ENCODE measurements at regions not wholly inside any gene's neighbourhood (a gene's known extent, or its start where the extent isn't known, plus 50 kb on each side); places are given as distances from the start of the nearest gene placed in this dataset.

DNA sequence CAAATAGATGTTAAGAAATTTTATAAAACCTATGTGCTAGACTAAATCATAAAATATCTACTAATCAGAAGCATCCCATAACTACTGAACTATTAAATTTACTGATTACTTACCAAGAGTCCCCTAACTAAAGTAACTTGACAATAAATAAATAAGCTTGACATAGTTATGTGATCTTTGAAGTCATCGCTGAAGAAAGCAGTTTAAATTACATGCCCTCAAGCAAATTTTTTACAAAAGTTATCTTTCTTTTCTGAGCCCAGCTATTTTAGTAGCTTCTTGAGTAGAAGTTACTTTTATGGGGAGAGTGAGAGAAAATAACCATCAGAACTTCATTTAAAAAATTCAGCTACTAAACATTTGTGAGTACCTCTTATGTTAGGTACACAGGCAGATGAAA lies 150.9 kb upstream of the FAM241A start:
- Mint-ChIP-seq H3K27me3 (ENCODE audit: low read depth) (no peaks in the 10 kb centered on the region), H3K4me1 (ENCODE audit: low read depth) (no peaks in the 10 kb centered on the region), H3K9me3 (no peaks in the 10 kb centered on the region), H3K36me3 (ENCODE audit: low read depth) (no peaks in the 10 kb centered on the region), H3K27ac (no peak overlapping the region), H3K4me3 (no peak overlapping the region)
- DNase-seq (ENCODE audit: low spot score) = no peak

DNA sequence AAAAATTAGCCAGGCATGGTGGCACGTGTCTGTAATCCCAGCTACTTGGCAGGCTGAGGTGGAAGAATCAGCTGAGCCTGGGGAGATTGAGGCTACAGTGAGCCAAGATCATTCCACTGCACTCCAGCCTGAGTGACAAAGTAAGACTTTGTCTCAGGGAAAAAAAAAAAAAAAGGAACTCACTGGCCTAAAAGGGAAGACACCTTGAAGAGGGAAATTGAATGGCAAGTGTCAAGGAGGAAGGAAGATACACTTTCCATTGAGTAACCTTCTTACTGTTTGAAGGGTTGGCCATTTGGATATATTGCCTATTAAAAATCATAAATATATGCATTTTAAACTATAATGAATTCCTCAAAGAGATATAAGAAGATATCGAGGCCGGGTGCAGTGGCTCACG lies 147.5 kb upstream of the FAM241A start:
- no peaks in the 10 kb centered on the region for H3K9me3 Mint-ChIP-seq
- no peaks in the 10 kb centered on the region for H3K27me3 Mint-ChIP-seq (ENCODE audit: low read depth)
- H3K4me3 Mint-ChIP-seq = no peak overlapping the region
- H3K36me3 Mint-ChIP-seq (ENCODE audit: low read depth) = no peaks in the 10 kb centered on the region
- no peak overlapping the region for H3K27ac Mint-ChIP-seq
- DNase-seq (ENCODE audit: low spot score) = no peak
- no peaks in the 10 kb centered on the region for H3K4me1 Mint-ChIP-seq (ENCODE audit: low read depth)

DNA sequence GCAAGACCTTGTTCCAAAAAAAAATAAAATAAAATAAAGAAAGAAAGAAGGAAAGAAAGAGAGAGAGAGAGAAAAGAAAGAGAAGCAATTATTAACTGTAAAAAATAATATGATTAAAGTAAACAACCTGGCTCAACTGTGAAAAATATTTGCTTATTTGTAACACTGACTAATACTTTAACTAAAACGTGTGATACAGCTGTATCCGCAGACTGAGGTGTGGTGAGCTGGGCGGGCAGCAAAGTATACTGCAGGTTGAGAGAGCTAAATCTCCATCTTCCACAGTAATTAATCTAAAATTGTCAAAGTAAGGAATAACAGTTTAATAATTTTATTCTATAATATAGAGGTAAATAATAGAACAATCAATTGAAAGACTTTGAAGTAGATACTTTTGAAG lies 145.5 kb upstream of the FAM241A start:
- no peak for DNase-seq (ENCODE audit: low spot score)
- no peak overlapping the region for H3K27ac Mint-ChIP-seq
- no peak overlapping the region for H3K4me3 Mint-ChIP-seq
- no peaks in the 10 kb centered on the region for H3K36me3 Mint-ChIP-seq (ENCODE audit: low read depth)
- H3K4me1 Mint-ChIP-seq (ENCODE audit: low read depth) = no peaks in the 10 kb centered on the region
- H3K9me3 Mint-ChIP-seq = no peaks in the 10 kb centered on the region
- H3K27me3 Mint-ChIP-seq (ENCODE audit: low read depth) = no peaks in the 10 kb centered on the region

DNA sequence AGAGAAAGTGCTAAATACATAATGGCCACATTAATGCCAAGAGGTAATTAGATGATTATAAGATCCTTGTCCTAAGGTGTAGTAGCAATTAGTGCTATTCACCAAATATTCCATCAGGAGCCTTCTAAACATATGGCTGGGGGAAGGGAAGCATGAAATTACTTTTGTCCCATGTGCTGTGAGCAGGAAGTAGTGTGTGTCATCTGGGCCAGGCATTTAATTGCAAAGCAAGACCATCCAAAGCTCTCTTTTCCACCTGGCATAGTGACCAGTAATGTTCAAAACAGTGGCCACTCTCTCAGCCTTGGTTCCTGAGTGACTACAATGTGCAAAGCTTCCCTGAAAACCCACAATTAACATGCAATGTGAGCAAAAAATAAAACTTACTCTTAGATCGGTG lies 144.2 kb upstream of the FAM241A start:
- no peaks in the 10 kb centered on the region for H3K27me3 Mint-ChIP-seq (ENCODE audit: low read depth)
- no peak for DNase-seq (ENCODE audit: low spot score)
- no peaks in the 10 kb centered on the region for H3K36me3 Mint-ChIP-seq (ENCODE audit: low read depth)
- no peak overlapping the region for H3K4me3 Mint-ChIP-seq
- no peak overlapping the region for H3K27ac Mint-ChIP-seq
- no peaks in the 10 kb centered on the region for H3K4me1 Mint-ChIP-seq (ENCODE audit: low read depth)
- no peaks in the 10 kb centered on the region for H3K9me3 Mint-ChIP-seq

DNA sequence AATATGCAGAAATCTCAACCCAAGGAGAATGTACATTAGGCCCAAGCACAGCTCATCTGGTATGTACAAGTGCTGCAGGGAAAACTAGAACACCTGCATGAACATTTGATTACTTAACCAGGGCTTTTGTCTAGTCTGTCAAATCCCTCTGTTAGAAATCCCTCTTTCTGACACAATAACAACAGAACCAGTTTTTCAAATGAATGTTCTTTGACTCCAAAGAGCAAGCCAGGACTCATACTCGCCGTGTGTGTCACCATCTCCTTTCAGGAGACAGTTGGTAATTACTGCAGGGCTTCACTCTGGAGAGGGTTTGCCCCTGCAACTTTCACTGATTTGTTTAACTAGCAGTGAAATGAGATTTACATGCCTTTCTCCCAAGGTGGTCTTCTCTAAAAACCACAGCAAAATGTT lies 143.0 kb upstream of the FAM241A start:
- H3K4me3 Mint-ChIP-seq = no peak overlapping the region
- no peaks in the 10 kb centered on the region for H3K9me3 Mint-ChIP-seq
- H3K27ac Mint-ChIP-seq = no peak overlapping the region
- DNase-seq (ENCODE audit: low spot score) = no peak
- H3K27me3 Mint-ChIP-seq (ENCODE audit: low read depth) = no peaks in the 10 kb centered on the region
- H3K4me1 Mint-ChIP-seq (ENCODE audit: low read depth) = no peaks in the 10 kb centered on the region
- H3K36me3 Mint-ChIP-seq (ENCODE audit: low read depth) = no peaks in the 10 kb centered on the region

DNA sequence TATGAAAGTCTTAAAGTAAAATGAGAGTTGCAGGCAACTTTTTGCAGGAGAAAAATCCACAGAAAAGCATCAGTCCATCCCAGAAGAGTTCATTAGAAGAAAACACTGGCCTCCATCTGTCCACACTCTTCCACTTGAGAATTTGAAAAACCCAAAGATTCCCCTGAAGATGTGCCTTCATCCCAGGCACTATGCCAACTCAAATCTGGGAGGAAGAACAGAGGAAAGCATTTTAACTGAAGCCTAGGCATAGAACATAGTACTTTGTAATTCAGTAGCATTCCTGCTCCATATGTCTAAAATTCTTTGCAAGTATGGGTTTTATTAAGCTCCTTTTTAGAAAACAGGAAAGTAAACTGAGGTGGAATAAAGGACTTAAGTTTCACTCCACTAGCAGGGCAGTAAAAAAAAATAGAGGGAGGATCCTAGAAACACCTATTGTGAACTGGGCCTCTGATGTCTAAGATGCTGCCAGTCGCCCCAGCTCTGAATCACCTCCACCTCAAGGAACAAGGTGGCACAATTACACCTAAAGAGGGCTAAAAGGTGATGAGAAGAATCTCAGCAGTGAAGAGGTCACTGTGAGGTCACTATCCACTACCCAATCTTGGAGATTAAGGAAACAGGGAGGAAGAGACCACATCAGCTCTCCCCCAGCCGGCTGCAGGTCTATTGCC lies 141.9 kb upstream of the FAM241A start:
- no peaks in the 10 kb centered on the region for H3K9me3 Mint-ChIP-seq

DNA sequence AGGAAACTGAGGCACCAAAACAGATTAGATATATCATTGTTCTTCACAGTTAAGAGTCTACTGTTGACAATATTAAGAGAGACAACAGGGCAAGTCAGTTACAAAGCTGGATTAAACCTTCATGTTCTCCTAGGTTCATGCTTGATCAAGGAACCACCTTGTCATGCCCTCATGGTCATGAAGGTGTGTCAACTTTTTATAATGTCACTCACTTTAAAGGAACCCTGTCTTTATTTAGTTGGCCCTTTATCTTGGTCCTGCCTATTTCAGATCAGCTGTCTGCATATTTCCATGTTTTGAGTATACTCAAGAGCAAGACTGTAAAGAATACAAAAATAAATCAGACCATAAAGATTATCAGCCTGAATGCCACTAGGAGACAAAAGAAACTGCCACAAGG lies 140.2 kb upstream of the FAM241A start:
- peaks cover 2% of the 10 kb centered on the region for H3K27me3 Mint-ChIP-seq (ENCODE audit: low read depth)
- no peak overlapping the region for H3K4me3 Mint-ChIP-seq
- H3K4me1 Mint-ChIP-seq (ENCODE audit: low read depth) = no peaks in the 10 kb centered on the region
- no peak for DNase-seq (ENCODE audit: low spot score)
- H3K36me3 Mint-ChIP-seq (ENCODE audit: low read depth) = no peaks in the 10 kb centered on the region
- H3K27ac Mint-ChIP-seq = no peak overlapping the region
- no peaks in the 10 kb centered on the region for H3K9me3 Mint-ChIP-seq

More for the DNA sequence above, 141.9 kb upstream of the FAM241A start:
- Mint-ChIP-seq H3K27me3 (ENCODE audit: low read depth) (peaks cover 2% of the 10 kb centered on the region), H3K36me3 (ENCODE audit: low read depth) (no peaks in the 10 kb centered on the region), H3K27ac (no peak overlapping the region), H3K4me3 (no peak overlapping the region), H3K4me1 (ENCODE audit: low read depth) (no peaks in the 10 kb centered on the region)
- no peak for DNase-seq (ENCODE audit: low spot score)

DNA sequence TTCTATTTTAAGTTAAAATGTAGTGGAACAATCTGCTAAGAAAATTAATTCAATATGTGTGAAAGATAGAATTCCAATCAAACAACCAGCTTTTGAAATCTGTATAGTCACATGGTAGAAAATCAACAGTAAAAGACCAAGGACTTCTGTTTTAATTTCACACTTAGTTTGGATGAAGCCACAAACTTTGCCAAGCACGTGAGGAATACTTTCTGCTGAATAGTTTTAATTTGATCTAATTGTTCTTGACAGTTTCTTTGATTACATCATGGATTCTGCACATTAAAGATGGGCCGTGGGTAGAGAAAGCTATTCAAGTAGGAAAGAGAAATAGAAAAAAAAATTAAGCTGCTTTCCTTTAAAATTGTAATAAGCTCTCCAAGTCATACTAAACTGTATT lies 137.9 kb upstream of the FAM241A start:
- H3K36me3 Mint-ChIP-seq (ENCODE audit: low read depth) = no peaks in the 10 kb centered on the region
- no peaks in the 10 kb centered on the region for H3K4me1 Mint-ChIP-seq (ENCODE audit: low read depth)
- H3K27ac Mint-ChIP-seq = no peak overlapping the region
- no peak overlapping the region for H3K4me3 Mint-ChIP-seq
- H3K27me3 Mint-ChIP-seq (ENCODE audit: low read depth) = peaks cover 2% of the 10 kb centered on the region
- H3K9me3 Mint-ChIP-seq = no peaks in the 10 kb centered on the region
- no peak for DNase-seq (ENCODE audit: low spot score)

DNA sequence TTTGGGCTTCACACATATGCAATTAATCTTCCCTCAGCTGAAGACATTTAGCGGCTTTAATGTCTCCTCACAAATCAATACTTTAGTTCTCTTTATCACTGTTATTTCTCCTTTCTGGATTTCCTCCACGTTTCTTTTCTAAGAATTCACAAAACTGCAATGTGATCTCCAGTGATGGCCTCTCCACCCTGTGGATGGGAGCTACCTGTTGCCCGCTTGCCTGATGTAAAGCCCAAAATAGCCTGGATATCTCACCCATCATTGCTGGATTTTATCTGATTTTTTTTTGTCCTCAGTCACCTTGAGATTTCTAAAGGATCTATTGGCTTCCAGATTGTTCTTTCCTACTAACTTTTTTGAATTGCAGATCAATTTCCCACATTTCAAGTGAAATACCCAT lies 129.3 kb upstream of the FAM241A start:
- Mint-ChIP-seq H3K9me3 (no peaks in the 10 kb centered on the region), H3K27ac (no peak overlapping the region), H3K4me3 (no peak overlapping the region), H3K36me3 (ENCODE audit: low read depth) (no peaks in the 10 kb centered on the region), H3K27me3 (ENCODE audit: low read depth) (peaks cover 3% of the 10 kb centered on the region), H3K4me1 (ENCODE audit: low read depth) (no peaks in the 10 kb centered on the region)
- no peak for DNase-seq (ENCODE audit: low spot score)

DNA sequence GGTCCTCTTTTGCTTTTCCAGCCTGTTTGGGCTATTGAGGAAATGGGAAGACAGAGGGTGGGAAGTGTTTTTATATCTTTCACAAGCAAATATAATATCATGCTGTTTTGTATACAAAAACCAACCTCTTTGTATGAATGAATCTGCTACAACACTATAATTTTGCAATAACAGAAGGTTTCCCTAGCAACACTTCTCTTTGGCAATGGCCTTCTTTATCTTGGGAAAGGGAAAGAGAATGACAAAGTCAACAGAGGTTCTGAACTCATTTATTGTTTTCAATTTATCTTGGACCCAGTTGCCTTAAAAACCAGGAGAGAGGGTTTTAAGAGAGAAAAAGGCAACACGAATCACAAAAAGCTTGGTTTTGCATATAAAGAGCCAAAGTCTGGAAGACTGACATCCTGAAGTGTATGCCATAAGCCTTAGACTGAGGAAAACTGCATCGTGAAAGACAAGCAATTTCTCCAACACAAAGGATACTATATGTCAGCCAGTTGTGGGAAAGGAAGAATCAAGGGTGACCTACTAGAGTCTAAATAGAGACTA lies 121.8 kb upstream of the FAM241A start:
- DNase-seq (ENCODE audit: low spot score) = no peak
- no peaks in the 10 kb centered on the region for H3K4me1 Mint-ChIP-seq (ENCODE audit: low read depth)
- no peak overlapping the region for H3K27ac Mint-ChIP-seq
- H3K36me3 Mint-ChIP-seq (ENCODE audit: low read depth) = no peaks in the 10 kb centered on the region
- H3K27me3 Mint-ChIP-seq (ENCODE audit: low read depth) = peaks cover 3% of the 10 kb centered on the region
- H3K4me3 Mint-ChIP-seq = no peak overlapping the region
- no peaks in the 10 kb centered on the region for H3K9me3 Mint-ChIP-seq

DNA sequence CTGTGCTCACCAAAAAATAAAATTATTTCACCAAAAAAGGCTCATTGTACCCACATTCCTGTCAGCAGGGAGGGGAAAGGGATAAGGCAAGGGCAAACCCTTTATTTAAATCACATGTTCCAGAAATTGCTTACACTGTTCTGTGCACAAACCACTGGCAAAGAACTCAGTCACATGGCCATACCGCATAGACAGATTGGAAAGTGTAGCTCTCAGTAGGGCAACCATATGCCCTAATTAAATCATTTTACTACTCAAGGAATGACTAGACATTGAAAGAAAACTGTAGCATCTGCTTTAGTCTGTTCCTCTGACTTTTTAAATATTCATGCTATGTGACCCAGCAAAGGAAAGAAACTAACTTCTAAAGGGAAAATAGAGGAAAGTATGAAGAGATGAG lies 119.2 kb upstream of the FAM241A start:
- Mint-ChIP-seq H3K4me1 (ENCODE audit: low read depth) (no peaks in the 10 kb centered on the region), H3K27me3 (ENCODE audit: low read depth) (peaks cover 3% of the 10 kb centered on the region), H3K27ac (no peak overlapping the region), H3K9me3 (no peaks in the 10 kb centered on the region), H3K36me3 (ENCODE audit: low read depth) (no peaks in the 10 kb centered on the region), H3K4me3 (no peak overlapping the region)
- no peak for DNase-seq (ENCODE audit: low spot score)

DNA sequence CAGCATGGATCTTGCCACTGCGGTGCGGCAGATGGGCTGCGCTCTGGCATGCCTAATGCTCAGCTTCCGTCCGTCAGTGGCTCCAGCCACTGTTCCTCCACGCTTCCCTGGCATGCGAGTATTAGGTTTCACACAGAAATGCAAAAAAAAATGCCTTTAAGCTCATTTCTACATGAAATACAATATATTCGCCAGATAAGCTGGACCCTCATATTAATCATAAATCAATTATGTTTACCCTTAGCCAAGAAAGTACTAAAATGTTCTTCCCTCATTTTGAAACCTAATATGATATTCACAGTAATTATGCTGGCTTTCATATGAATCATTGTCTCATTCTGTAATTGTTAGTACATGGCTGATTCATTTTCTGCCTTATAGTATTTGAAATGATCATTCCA lies 115.5 kb upstream of the FAM241A start:
- Mint-ChIP-seq H3K36me3 (ENCODE audit: low read depth) (no peaks in the 10 kb centered on the region), H3K4me1 (ENCODE audit: low read depth) (no peaks in the 10 kb centered on the region), H3K27me3 (ENCODE audit: low read depth) (peaks cover 7% of the 10 kb centered on the region), H3K4me3 (no peak overlapping the region), H3K9me3 (no peaks in the 10 kb centered on the region), H3K27ac (no peak overlapping the region)
- no peak for DNase-seq (ENCODE audit: low spot score)

DNA sequence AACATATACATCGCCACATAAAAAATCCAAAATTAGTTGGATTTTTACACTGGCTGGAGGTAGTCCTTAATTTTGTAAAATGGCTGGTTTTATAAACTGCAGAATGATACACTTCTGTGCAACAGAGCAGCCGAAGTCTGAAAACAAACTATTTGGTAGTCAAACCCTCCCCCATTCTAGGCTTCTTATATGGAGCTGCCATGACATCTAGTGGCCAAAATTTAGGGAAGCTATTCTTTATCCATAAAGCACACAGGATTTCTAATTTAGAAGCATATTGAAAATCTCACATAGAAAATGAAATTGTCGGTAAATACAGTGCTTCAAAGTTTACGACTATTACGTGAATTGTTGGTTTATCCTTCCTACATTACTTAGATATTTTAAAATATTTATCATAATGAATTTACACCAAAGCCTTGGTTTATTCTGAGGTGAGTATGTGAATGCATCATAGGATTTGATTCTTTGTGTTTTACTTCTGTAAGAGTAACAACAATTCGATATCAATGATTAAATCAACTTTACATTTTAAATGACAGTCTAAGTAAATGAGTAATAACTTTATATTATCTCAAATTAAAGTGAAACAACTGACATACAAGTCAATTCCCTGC lies 113.4 kb upstream of the FAM241A start:
- no peak for DNase-seq (ENCODE audit: low spot score)
- Mint-ChIP-seq H3K4me3 (no peak overlapping the region), H3K36me3 (ENCODE audit: low read depth) (no peaks in the 10 kb centered on the region), H3K27me3 (ENCODE audit: low read depth) (peaks cover 7% of the 10 kb centered on the region), H3K9me3 (no peaks in the 10 kb centered on the region), H3K27ac (no peak overlapping the region), H3K4me1 (ENCODE audit: low read depth) (no peaks in the 10 kb centered on the region)

DNA sequence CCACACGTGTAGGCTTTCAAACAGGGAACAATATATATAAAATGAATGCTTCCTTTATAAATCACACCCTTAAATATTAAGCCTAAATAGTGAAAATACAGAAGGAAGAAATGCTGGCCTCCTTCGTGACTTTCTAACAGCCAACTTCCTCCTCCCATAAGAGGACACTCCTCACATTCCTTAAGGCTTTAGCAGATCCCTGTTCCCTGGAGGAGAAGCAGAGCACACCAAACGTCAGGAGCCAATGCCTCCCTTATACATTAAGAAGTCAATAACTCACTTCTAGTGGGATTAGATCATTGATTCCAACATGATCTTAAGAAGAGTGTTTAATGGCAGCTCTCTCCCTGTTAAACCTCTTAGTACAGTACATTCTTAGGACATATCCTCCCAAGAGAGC lies 108.4 kb upstream of the FAM241A start:
- H3K4me1 Mint-ChIP-seq (ENCODE audit: low read depth) = no peaks in the 10 kb centered on the region
- no peaks in the 10 kb centered on the region for H3K9me3 Mint-ChIP-seq
- H3K27ac Mint-ChIP-seq = no peak overlapping the region
- DNase-seq (ENCODE audit: low spot score) = no peak
- H3K27me3 Mint-ChIP-seq (ENCODE audit: low read depth) = peaks cover 4% of the 10 kb centered on the region
- H3K36me3 Mint-ChIP-seq (ENCODE audit: low read depth) = no peaks in the 10 kb centered on the region
- no peak overlapping the region for H3K4me3 Mint-ChIP-seq

DNA sequence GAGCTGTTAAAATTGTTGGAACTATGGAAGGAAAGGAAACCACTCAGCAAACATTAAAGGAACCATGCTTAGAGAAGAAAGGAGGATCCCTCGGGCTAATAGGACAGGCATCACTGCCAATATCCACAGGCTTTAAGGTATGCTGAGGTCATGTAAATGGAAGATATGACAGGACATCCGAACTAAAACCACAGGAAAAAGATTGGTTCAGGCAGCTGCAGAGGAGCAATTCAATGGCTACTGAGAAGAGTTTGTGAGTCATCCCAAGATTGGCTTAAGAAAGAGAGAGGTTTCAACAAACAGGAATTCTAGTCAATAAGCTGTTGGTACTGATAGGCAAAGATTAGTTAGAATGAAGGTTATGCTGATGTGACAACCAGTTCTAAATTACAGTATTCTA lies 106.4 kb upstream of the FAM241A start:
- Mint-ChIP-seq H3K4me1 (ENCODE audit: low read depth) (no peaks in the 10 kb centered on the region), H3K27me3 (ENCODE audit: low read depth) (peaks cover 4% of the 10 kb centered on the region), H3K4me3 (no peak overlapping the region), H3K36me3 (ENCODE audit: low read depth) (no peaks in the 10 kb centered on the region), H3K27ac (no peak overlapping the region), H3K9me3 (no peaks in the 10 kb centered on the region)
- DNase-seq (ENCODE audit: low spot score) = no peak

Measured in T-helper 2 cell treated with Interferon-gamma antibody and Interleukin-4, amounts not matched to agents 5 μg/mL and 100 μg/mL, for 36 hours (primary cell).